ENCODE measurements at regions not wholly inside any gene's neighbourhood (a gene's known extent, or its start where the extent isn't known, plus 50 kb on each side); places are given as distances from the start of the nearest gene placed in this dataset.

- H3K4me1 ChIP-seq (ENCODE audit: control insufficient read depth in 1 of 2, insufficient read depth in 2 of 2, low read length in 2 of 2): peaks cover 2% of the 10 kb centered on the region in 2 experiments; a peak in 2 of 4 replicates
- no peaks in the 10 kb centered on the region for H3K9me2 ChIP-seq (ENCODE audit: insufficient read depth)
- no peak overlapping the region for H3K9ac ChIP-seq (ENCODE audit: low read length)
- no peaks in the 10 kb centered on the region for H3K79me2 ChIP-seq (ENCODE audit: insufficient read depth, low read length)
- CTCF ChIA-PET: no interaction called here
- ATAC-seq (no peak), DNase-seq (ENCODE audit: low read depth, low spot score) (no peak)
- no peak overlapping the region for H3K4me2 ChIP-seq (ENCODE audit: low read length)
- H2AFZ ChIP-seq (ENCODE audit: low read depth, low read length, poor library complexity, severe bottlenecking): no peak overlapping the region
- H3K9me3 ChIP-seq (ENCODE audit: control insufficient read depth in 1 of 2, insufficient read depth in 1 of 2, low read depth in 1 of 2, low read length in 2 of 2): no peaks in the 10 kb centered on the region
- BruUV-seq (replicated peaks): no TSS peak
- RAD21 ChIA-PET (ENCODE audit: low non-redundant PET in 1 of 2, low total read pairs in 2 of 2, uncharacterized antibody in 2 of 2, unreplicated experiment in 2 of 2): no interaction called here
- no peaks in the 10 kb centered on the region; the same call in none of the 2 replicates for H3K27me3 ChIP-seq (ENCODE audit: insufficient read depth, low read length)
- POLR2A ChIA-PET: no interaction called here
- TF ChIP-seq MAX (IDR thresholded peaks at IDR 0.05) (no peak), SRF (IDR thresholded peaks at IDR 0.05; ENCODE audit: low read depth) (no peak), TCF7L2 (IDR thresholded peaks at IDR 0.05; ENCODE audit: borderline replicate concordance, extremely low read depth, insufficient read depth, insufficient read length) (no peak), POLR2A (IDR thresholded peaks at IDR 0.05; ENCODE audit: borderline replicate concordance, extremely low read depth, insufficient read depth, insufficient read length) (no peak), EZH2 (IDR thresholded peaks at IDR 0.05) (no peak), ZNF274 (IDR thresholded peaks at IDR 0.05; ENCODE audit: low read depth, low read length) (no peak), FOSL1 (IDR thresholded peaks at IDR 0.05; ENCODE audit: low read depth) (no peak), SP1 (IDR thresholded peaks at IDR 0.05; ENCODE audit: low read depth) (no peak), SIN3A (IDR thresholded peaks at IDR 0.05; ENCODE audit: low read depth) (no peak), EZH2phosphoT487 (IDR thresholded peaks at IDR 0.05; ENCODE audit: borderline replicate concordance) (no peak), YY1 (IDR thresholded peaks at IDR 0.05; ENCODE audit: extremely low read depth, insufficient replicate concordance, low read depth, low read length) (no peak), POLR2AphosphoS5 (IDR thresholded peaks at IDR 0.05; ENCODE audit: low read depth, low read length) (no peak)
- TF ChIP-seq, protein P1, sequence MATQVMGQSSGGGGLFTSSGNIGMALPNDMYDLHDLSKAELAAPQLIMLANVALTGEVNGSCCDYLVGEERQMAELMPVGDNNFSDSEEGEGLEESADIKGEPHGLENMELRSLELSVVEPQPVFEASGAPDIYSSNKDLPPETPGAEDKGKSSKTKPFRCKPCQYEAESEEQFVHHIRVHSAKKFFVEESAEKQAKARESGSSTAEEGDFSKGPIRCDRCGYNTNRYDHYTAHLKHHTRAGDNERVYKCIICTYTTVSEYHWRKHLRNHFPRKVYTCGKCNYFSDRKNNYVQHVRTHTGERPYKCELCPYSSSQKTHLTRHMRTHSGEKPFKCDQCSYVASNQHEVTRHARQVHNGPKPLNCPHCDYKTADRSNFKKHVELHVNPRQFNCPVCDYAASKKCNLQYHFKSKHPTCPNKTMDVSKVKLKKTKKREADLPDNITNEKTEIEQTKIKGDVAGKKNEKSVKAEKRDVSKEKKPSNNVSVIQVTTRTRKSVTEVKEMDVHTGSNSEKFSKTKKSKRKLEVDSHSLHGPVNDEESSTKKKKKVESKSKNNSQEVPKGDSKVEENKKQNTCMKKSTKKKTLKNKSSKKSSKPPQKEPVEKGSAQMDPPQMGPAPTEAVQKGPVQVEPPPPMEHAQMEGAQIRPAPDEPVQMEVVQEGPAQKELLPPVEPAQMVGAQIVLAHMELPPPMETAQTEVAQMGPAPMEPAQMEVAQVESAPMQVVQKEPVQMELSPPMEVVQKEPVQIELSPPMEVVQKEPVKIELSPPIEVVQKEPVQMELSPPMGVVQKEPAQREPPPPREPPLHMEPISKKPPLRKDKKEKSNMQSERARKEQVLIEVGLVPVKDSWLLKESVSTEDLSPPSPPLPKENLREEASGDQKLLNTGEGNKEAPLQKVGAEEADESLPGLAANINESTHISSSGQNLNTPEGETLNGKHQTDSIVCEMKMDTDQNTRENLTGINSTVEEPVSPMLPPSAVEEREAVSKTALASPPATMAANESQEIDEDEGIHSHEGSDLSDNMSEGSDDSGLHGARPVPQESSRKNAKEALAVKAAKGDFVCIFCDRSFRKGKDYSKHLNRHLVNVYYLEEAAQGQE (IDR thresholded peaks at IDR 0.05; ENCODE audit: low read depth): no peak
- no peaks in the 10 kb centered on the region for H3K36me3 ChIP-seq (ENCODE audit: control insufficient read depth in 1 of 2, insufficient read depth in 2 of 2, low read length in 2 of 2)
- intact Hi-C loops (cut with micrococcal nuclease): no loop called here
- H4K20me1 ChIP-seq (ENCODE audit: insufficient read depth): no peaks in the 10 kb centered on the region
- no peak overlapping the region for H3K4me3 ChIP-seq (replicated peaks in 1 of 2; ENCODE audit: low read depth in 1 of 2, low read length in 2 of 2)
- H3K27ac ChIP-seq (ENCODE audit: low read depth, low read length): no peak overlapping the region
These were observed 87.1 kb upstream of the CACNA1E start for GRCh38 chr1:181396171-181396670.
